22Rv1 (cell line): ENCODE measurements at regions not wholly inside any gene's neighbourhood (a gene's known extent, or its start where the extent isn't known, plus 50 kb on each side); places are given as distances from the start of the nearest gene placed in this dataset.
"Not testable (repeated sequence)": the region's sequence is repeated elsewhere in the genome, so short reads cannot be mapped to it uniquely, and the experiment has no call there.

ENCODE experiments used
- H3K27ac ChIP-seq: fragments of 450-650 bp; 2 replicates; pipeline ENCODE4 v1.5.1; 2017
- ZFX ChIP-seq: fragments of 450-650 bp; IDR thresholded peaks from 2 replicates; pipeline ENCODE4 v1.6.1; 2017; ENCODE audit warnings: antibody characterized with exemption, borderline replicate concordance
- TF ChIP-seq, protein P1 (sequence below): fragments of 450-650 bp; IDR thresholded peaks from 2 replicates; pipeline ENCODE4 v1.5.1; 2017; ENCODE audit warnings: mild to moderate bottlenecking

DNA sequence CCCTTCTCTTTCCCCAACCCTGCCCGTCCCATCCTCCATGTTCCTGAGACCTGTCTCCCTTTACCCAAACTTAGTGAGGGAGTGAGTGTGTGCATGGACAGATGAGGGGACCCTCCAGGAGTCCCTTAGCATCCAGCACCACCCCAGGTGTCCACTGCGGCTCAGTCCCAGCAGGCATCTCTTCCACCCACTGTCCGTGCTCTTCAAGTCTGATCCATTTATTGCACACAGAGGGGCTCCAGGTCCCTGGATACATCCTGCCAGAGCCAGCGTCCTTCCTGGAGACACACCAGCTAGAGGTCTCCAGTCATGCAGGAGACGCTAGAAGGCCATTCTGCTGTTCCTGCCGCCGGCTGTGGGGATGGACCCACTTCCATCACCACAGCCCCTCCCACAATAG, 239.2 kb downstream of the ADGRD1 start:
- no peak for TF ChIP-seq ZFX
- TF ChIP-seq, protein P1, sequence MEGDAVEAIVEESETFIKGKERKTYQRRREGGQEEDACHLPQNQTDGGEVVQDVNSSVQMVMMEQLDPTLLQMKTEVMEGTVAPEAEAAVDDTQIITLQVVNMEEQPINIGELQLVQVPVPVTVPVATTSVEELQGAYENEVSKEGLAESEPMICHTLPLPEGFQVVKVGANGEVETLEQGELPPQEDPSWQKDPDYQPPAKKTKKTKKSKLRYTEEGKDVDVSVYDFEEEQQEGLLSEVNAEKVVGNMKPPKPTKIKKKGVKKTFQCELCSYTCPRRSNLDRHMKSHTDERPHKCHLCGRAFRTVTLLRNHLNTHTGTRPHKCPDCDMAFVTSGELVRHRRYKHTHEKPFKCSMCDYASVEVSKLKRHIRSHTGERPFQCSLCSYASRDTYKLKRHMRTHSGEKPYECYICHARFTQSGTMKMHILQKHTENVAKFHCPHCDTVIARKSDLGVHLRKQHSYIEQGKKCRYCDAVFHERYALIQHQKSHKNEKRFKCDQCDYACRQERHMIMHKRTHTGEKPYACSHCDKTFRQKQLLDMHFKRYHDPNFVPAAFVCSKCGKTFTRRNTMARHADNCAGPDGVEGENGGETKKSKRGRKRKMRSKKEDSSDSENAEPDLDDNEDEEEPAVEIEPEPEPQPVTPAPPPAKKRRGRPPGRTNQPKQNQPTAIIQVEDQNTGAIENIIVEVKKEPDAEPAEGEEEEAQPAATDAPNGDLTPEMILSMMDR: no peak
- H3K27ac ChIP-seq: no peak overlapping the region

DNA sequence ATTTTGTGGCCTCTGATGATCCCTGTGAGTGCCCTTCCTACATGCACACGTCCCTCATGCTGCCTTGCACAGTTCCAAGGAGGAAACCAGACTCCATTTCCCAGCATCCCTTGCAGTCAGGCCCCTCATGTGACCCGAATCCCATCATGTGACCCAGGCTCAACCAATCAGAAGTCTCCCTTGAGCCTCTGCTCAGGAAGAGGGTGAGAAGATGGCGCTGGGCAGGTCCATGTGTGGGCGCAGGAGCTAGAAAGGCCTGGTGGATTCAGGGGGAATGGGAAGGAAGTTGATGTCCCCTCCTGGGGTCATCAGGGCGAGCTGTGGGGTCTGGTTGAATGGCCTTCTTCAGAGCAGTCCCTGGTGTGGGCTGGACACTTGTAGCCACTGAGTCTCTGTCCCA, 240.5 kb downstream of the ADGRD1 start:
- H3K27ac ChIP-seq: no peak overlapping the region
- TF ChIP-seq ZFX: no peak
- TF ChIP-seq, protein P1: no peak

DNA sequence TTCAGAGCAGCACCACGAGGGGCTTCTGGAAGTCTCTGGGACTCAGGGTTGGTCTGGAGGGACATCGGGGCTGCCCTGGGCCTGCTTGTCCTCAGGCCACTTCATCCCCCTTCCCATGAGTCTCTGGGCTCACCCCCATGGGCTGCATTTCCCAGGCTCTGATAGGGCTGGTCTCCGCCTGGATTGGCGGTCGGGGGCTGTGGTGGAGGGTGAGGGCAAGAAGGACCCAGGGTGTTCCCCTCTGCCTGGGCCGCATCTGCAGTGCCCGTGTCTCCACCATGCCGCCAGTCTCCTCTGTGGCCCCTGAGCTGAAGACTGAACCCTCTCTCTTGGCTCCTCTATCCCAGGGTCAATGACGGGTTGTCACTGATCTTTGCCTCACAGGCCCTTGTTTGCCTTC, 242.1 kb downstream of the ADGRD1 start:
- TF ChIP-seq ZFX: no peak
- TF ChIP-seq, protein P1: no peak
- H3K27ac ChIP-seq: no peak overlapping the region

DNA sequence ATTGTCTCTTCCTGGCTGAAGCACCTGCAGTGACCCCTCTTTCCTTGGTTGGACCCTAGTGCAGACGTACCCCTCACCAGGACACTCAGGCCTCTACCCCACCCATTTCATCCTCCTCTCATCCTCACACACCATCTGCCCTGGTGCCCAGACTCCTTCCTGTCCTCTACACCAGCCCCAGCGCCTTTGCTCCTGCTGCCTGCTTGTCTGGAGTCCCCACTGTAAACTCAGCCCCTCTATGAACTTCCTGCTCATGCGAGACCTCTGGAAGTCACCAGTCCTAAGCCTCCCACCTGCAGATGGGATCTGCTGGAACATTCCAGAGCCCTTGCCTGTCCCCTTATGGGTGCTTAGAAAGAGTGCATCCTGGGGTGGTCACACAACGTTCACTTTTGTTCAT, 242.5 kb downstream of the ADGRD1 start:
- H3K27ac ChIP-seq: no peak overlapping the region
- TF ChIP-seq ZFX: no peak
- TF ChIP-seq, protein P1: no peak

DNA sequence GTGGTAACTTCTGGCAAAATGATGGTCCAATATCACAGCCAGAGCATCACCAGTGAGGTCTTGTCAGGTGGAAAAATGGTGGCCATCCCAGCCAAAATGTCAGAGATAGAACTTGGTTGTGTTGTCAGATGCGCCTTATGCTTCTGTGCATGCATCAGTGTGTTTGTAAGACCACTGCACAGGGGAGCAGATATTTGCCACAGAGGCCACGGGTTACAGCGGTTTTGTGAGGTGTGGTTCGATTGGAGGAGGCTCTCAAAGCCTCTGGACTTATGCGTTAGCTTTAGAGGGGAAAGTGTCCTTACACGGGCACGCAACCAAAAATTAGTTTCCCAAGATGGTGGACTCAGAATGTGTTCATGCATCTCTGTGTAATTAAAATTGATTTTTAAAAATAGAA, 243.8 kb downstream of the ADGRD1 start:
- TF ChIP-seq, protein P1: no peak
- no peak for TF ChIP-seq ZFX
- H3K27ac ChIP-seq: no peak overlapping the region

DNA sequence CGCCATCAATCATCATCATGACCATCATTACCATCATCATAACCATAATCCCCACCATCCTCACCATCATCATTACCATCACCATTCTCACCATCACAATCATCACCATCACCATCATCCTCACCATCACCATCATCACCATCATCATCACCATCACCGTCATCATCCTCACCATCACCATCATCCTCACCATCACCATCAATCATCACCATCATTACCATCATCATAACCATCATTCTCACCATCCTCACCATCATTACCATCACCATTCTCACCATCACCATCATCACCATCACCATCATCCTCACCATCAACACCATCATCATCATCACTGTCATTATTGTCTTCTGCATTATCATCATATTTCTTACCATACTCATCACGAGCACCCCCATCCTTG, 245.5 kb downstream of the ADGRD1 start:
- TF ChIP-seq, protein P1: no peak
- no peak for TF ChIP-seq ZFX
- H3K27ac ChIP-seq: no peak overlapping the region

DNA sequence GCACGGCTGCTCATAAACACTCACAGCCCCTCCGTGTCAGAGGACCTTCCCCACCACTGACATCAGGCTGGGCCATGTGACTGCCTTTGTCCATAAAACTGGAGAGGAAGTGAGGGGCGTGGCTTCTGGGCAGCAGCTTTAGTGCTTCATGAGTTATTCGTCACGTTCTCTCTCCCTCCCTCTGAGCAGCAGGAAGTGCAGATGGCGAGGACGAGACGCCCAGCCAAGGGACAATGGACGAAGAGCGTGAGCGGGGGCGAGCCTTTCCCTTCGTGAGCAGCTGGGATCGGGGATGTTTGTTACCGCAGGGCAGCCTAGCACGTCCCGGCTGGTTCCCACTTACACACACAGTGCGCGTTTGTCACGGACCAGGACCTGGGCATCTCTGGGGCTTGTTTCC, 248.2 kb downstream of the ADGRD1 start:
- H3K27ac ChIP-seq: not testable (repeated sequence)

DNA sequence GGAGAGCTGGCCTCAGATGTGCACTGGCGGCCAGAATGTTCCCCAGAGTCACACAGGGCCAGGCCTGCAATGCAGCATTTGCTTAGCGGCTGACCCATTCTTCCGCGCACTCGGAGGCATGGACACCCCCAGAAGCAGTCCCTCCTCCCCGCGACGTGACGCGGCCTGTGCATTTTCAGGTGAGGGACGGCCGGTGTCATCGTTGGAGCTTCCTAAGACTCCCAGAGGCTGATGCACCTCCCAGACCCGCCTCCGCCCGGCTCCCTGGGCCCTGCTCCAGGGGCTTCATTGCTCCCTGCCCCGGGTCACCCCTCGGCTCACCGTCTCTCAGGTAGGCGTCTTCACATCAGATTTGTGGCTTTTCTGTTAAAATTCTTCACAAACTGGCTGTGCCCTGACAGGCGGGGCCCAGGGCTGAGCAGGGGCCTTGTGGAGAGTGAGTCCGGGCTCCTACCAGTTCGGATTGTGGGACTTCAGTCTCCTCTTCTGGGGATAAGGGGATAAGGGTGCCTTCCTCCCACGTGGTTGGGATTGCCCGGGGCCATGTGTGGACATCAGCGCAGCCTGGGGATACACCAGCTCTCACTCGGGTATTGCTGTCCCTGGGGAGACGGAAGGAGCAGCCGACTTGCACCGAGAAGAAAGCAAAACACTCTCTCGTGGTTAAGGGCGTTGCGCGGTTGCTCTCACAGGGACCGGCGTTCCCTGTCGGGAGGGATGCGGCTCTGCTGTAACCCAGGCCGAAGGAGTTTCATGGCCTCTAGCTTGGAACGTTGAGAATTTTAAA, 249.1 kb downstream of the ADGRD1 start:
- TF ChIP-seq, protein P1: no peak
- no peak for TF ChIP-seq ZFX
- no peak overlapping the region for H3K27ac ChIP-seq
